Left colon (tissue), 2 donors: ENCODE measurements at regions not wholly inside any gene's neighbourhood (a gene's known extent, or its start where the extent isn't known, plus 50 kb on each side); places are given as distances from the start of the nearest gene placed in this dataset.
"Not testable (repeated sequence)": the region's sequence is repeated elsewhere in the genome, so short reads cannot be mapped to it uniquely, and the experiment has no call there.

Experiments
- ATAC-seq: fragments of 200-7000 bp; cut with Tn5 transposase; one replicate; pipeline ENCODE4 v1.9.1; 2020; ENCODE audit warnings: mild to moderate bottlenecking, moderate library complexity
- DNase-seq, 2 donors: peaks; one replicate each; pipeline ENCODE4 v3.0.0-alpha.2; 2020
- intact Hi-C, 2 donors: fragments of 100-400 bp; cut with DNase I in 1 of 2; cut with micrococcal nuclease in 1 of 2; formaldehyde crosslinking; loops; one replicate each; pipeline versions ENCODE4 v1.11.2 to v1.14.0; 2022; cut with DNase I, micrococcal nuclease
- donor health status: DM: no; HTN: no; CAD: no.
- donor health status: DM: yes; HTN: yes; CAD: no.

GRCh38 chr7:118372530-118372929 is 148.0 kb downstream of the ANKRD7 start:
- intact Hi-C loops: no loop called here
- peak; percentile 50 for ATAC-seq
- DNase-seq: no peak

GRCh38 chr7:118389629-118390028 is 165.1 kb downstream of the ANKRD7 start:
- ATAC-seq (no peak), DNase-seq (no peak)
- intact Hi-C loops: no loop called here

- no peak for DNase-seq
- intact Hi-C loops: no loop called here
- ATAC-seq: no peak
Measured at GRCh38 chr7:118404211-118404610, 179.7 kb downstream of the ANKRD7 start.

GRCh38 chr7:118418433-118418832 is 193.9 kb downstream of the ANKRD7 start:
- DNase-seq (no peak), ATAC-seq (peak; percentile 58)
- intact Hi-C loops: no loop called here

- ATAC-seq: no peak
- intact Hi-C loops: no loop called here
- DNase-seq: no peak
Measured at GRCh38 chr7:118420888-118421287, 196.4 kb downstream of the ANKRD7 start.

- ATAC-seq (no peak), DNase-seq (no peak)
- intact Hi-C loops: no loop called here
Measured at GRCh38 chr7:118429141-118429540, 204.6 kb downstream of the ANKRD7 start.

GRCh38 chr7:118436663-118437062 is 212.2 kb downstream of the ANKRD7 start:
- intact Hi-C loops: no loop called here
- no peak for ATAC-seq
- no peak for DNase-seq

- DNase-seq, ATAC-seq, intact Hi-C loops: not testable (repeated sequence)
Measured at GRCh38 chr7:118449030-118449429, 224.5 kb downstream of the ANKRD7 start.

- ATAC-seq (no peak), DNase-seq (no peak)
- intact Hi-C loops: no loop called here
Measured at GRCh38 chr7:118449797-118450567, 225.5 kb downstream of the ANKRD7 start.

GRCh38 chr7:118452128-118452527 is 227.6 kb downstream of the ANKRD7 start:
- ATAC-seq (no peak), DNase-seq (no peak)
- intact Hi-C loops: no loop called here

GRCh38 chr7:118467381-118467780 is 242.9 kb downstream of the ANKRD7 start:
- intact Hi-C loops: no loop called here
- no peak for ATAC-seq
- DNase-seq: no peak

- DNase-seq (no peak), ATAC-seq (no peak)
- intact Hi-C loops: no loop called here
Measured at GRCh38 chr7:118472581-118472980, 248.1 kb downstream of the ANKRD7 start.

- no peak for ATAC-seq
- intact Hi-C loops: no loop called here
- DNase-seq: no peak
Measured at GRCh38 chr7:118473271-118473670, 248.8 kb downstream of the ANKRD7 start.

- intact Hi-C loops: no loop called here
- no peak for DNase-seq
- no peak for ATAC-seq
Measured at GRCh38 chr7:118476036-118476435, 251.5 kb downstream of the ANKRD7 start.

GRCh38 chr7:118477036-118477435 is 252.5 kb downstream of the ANKRD7 start:
- no peak for ATAC-seq
- no peak for DNase-seq
- intact Hi-C loops: no loop called here

- no peak for DNase-seq
- intact Hi-C loops: no loop called here
- ATAC-seq: no peak
Measured at GRCh38 chr7:118478236-118478635, 253.7 kb downstream of the ANKRD7 start.

- intact Hi-C loops: no loop called here
- no peak for ATAC-seq
- DNase-seq: no peak
Measured at GRCh38 chr7:118478931-118479330, 254.4 kb downstream of the ANKRD7 start.

- intact Hi-C loops: no loop called here
- DNase-seq (no peak), ATAC-seq (no peak)
Measured at GRCh38 chr7:118492466-118492865, 268.0 kb downstream of the ANKRD7 start.

- ATAC-seq: no peak
- no peak for DNase-seq
- intact Hi-C loops: no loop called here
Measured at GRCh38 chr7:118496138-118496644, 271.7 kb downstream of the ANKRD7 start.

GRCh38 chr7:118502235-118502634 is 277.7 kb downstream of the ANKRD7 start:
- intact Hi-C loops: no loop called here
- DNase-seq (no peak), ATAC-seq (no peak)

- no peak for DNase-seq
- intact Hi-C loops: no loop called here
- ATAC-seq: no peak
Measured at GRCh38 chr7:118511146-118511545, 286.6 kb downstream of the ANKRD7 start.
